ENCODE measurements at regions not wholly inside any gene's neighbourhood (a gene's known extent, or its start where the extent isn't known, plus 50 kb on each side); places are given as distances from the start of the nearest gene placed in this dataset.
"Not testable (repeated sequence)": the region's sequence is repeated elsewhere in the genome, so short reads cannot be mapped to it uniquely, and the experiment has no call there.

GRCh38 chr18:60067426-60068210 lies 167.8 kb downstream of the PMAIP1 start:
- in situ Hi-C loops (cut with MboI; ENCODE audit: low pct_ligation_motif_present in 1 of 4, low pct_unique_long_range_greater_than_20kb in 1 of 4, low sequenced_read_pairs in 3 of 4), result no loop called here
- H3K27me3 ChIP-seq, result no peaks in the 10 kb centered on the region
- H3K9me3 ChIP-seq, result no peaks in the 10 kb centered on the region
- intact Hi-C loops (cut with DNase I; ENCODE audit: low total_unique reads), result no loop called here
- H3K27ac ChIP-seq, result no peak overlapping the region
- no peaks in the 10 kb centered on the region for H3K36me3 ChIP-seq
- TF ChIP-seq POLR2A (IDR thresholded peaks at IDR 0.05) (no peak), POLR2AphosphoS5 (IDR thresholded peaks at IDR 0.05) (no peak), EP300 (IDR thresholded peaks at IDR 0.05; ENCODE audit: low read depth) (no peak)
- TF ChIP-seq, protein P1, sequence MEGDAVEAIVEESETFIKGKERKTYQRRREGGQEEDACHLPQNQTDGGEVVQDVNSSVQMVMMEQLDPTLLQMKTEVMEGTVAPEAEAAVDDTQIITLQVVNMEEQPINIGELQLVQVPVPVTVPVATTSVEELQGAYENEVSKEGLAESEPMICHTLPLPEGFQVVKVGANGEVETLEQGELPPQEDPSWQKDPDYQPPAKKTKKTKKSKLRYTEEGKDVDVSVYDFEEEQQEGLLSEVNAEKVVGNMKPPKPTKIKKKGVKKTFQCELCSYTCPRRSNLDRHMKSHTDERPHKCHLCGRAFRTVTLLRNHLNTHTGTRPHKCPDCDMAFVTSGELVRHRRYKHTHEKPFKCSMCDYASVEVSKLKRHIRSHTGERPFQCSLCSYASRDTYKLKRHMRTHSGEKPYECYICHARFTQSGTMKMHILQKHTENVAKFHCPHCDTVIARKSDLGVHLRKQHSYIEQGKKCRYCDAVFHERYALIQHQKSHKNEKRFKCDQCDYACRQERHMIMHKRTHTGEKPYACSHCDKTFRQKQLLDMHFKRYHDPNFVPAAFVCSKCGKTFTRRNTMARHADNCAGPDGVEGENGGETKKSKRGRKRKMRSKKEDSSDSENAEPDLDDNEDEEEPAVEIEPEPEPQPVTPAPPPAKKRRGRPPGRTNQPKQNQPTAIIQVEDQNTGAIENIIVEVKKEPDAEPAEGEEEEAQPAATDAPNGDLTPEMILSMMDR (IDR thresholded peaks at IDR 0.05), result no peak
- H3K4me3 ChIP-seq, result no peak overlapping the region
- WGBS, 2 donors (ENCODE audit: low coverage in 1 of 2), result 10 to 62% methylated on average over 3 to 8 of the region's 8 CpGs
- H3K4me1 ChIP-seq, result no peaks in the 10 kb centered on the region
- no peak for DNase-seq

- WGBS, 2 donors (ENCODE audit: low coverage in 1 of 2), result 56 to 70% methylated on average over 7 to 8 of the region's 8 CpGs
- no peaks in the 10 kb centered on the region for H3K4me1 ChIP-seq
- DNase-seq, result no peak
Observed at GRCh38 chr18:60066219-60066975, 166.6 kb downstream of the PMAIP1 start.

GRCh38 chr18:60064271-60064670 lies 164.5 kb downstream of the PMAIP1 start:
- intact Hi-C loops (cut with DNase I; ENCODE audit: low total_unique reads) (no loop called here), in situ Hi-C loops (cut with MboI; ENCODE audit: low pct_ligation_motif_present in 1 of 4, low pct_unique_long_range_greater_than_20kb in 1 of 4, low sequenced_read_pairs in 3 of 4) (no loop called here)
- no peaks in the 10 kb centered on the region for H3K4me1 ChIP-seq
- H3K27me3 ChIP-seq, result no peaks in the 10 kb centered on the region
- no peak for TF ChIP-seq EP300 (IDR thresholded peaks at IDR 0.05; ENCODE audit: low read depth)
- no peak for TF ChIP-seq POLR2A (IDR thresholded peaks at IDR 0.05)
- no peak for TF ChIP-seq POLR2AphosphoS5 (IDR thresholded peaks at IDR 0.05)
- H3K4me3 ChIP-seq, result no peak overlapping the region
- no peak for DNase-seq
- H3K9me3 ChIP-seq, result no peaks in the 10 kb centered on the region
- 80 to 86% methylated on average over 1 of the region's 1 CpG for WGBS, 2 donors (ENCODE audit: low coverage in 1 of 2)
- no peaks in the 10 kb centered on the region for H3K36me3 ChIP-seq
- H3K27ac ChIP-seq, result no peak overlapping the region

More at GRCh38 chr18:60066219-60066975, 166.6 kb downstream of the PMAIP1 start:
- Histone ChIP-seq H3K36me3 (no peaks in the 10 kb centered on the region), H3K27ac (no peak overlapping the region), H3K4me3 (no peak overlapping the region), H3K27me3 (no peaks in the 10 kb centered on the region), H3K9me3 (no peaks in the 10 kb centered on the region)
- no peak for TF ChIP-seq POLR2AphosphoS5 (IDR thresholded peaks at IDR 0.05)
- no peak for TF ChIP-seq POLR2A (IDR thresholded peaks at IDR 0.05)
- TF ChIP-seq EP300 (IDR thresholded peaks at IDR 0.05; ENCODE audit: low read depth), result no peak
- TF ChIP-seq, protein P1 (IDR thresholded peaks at IDR 0.05), result no peak
- in situ Hi-C loops (cut with MboI; ENCODE audit: low pct_ligation_motif_present in 1 of 4, low pct_unique_long_range_greater_than_20kb in 1 of 4, low sequenced_read_pairs in 3 of 4), result no loop called here
- intact Hi-C loops (cut with DNase I; ENCODE audit: low total_unique reads), result no loop called here

GRCh38 chr18:60062831-60063230 lies 163.0 kb downstream of the PMAIP1 start:
- WGBS, 2 donors (ENCODE audit: low coverage in 1 of 2), result 46 to 90% methylated on average over 2 to 3 of the region's 3 CpGs
- in situ Hi-C loops (cut with MboI; ENCODE audit: low pct_ligation_motif_present in 1 of 4, low pct_unique_long_range_greater_than_20kb in 1 of 4, low sequenced_read_pairs in 3 of 4), result not testable (repeated sequence)

GRCh38 chr18:60062396-60062795 lies 162.6 kb downstream of the PMAIP1 start:
- TF ChIP-seq EP300 (IDR thresholded peaks at IDR 0.05; ENCODE audit: low read depth) (no peak), POLR2AphosphoS5 (IDR thresholded peaks at IDR 0.05) (no peak)
- in situ Hi-C loops (cut with MboI; ENCODE audit: low pct_ligation_motif_present in 1 of 4, low pct_unique_long_range_greater_than_20kb in 1 of 4, low sequenced_read_pairs in 3 of 4) (no loop called here), intact Hi-C loops (cut with DNase I; ENCODE audit: low total_unique reads) (no loop called here)
- no peaks in the 10 kb centered on the region for H3K9me3 ChIP-seq
- DNase-seq, result no peak
- no peak overlapping the region for H3K4me3 ChIP-seq
- H3K27me3 ChIP-seq, result no peaks in the 10 kb centered on the region
- H3K4me1 ChIP-seq, result no peaks in the 10 kb centered on the region
- 57% methylated on average over 2 of the region's 2 CpGs; no CpG with 5 or more reads in 1 of the 2 donors for WGBS, 2 donors (ENCODE audit: low coverage in 1 of 2)
- no peak overlapping the region for H3K27ac ChIP-seq
- no peaks in the 10 kb centered on the region for H3K36me3 ChIP-seq

More at GRCh38 chr18:60062831-60063230, 163.0 kb downstream of the PMAIP1 start:
- H3K9me3 ChIP-seq; H3K4me3 ChIP-seq; DNase-seq; H3K36me3 ChIP-seq; H3K27ac ChIP-seq; H3K4me1 ChIP-seq; H3K27me3 ChIP-seq; intact Hi-C loops (cut with DNase I; ENCODE audit: low total_unique reads): not testable (repeated sequence)
